HEK293T (cell line): ENCODE measurements at regions not wholly inside any gene's neighbourhood (a gene's known extent, or its start where the extent isn't known, plus 50 kb on each side); places are given as distances from the start of the nearest gene placed in this dataset.
"Not testable (repeated sequence)": the region's sequence is repeated elsewhere in the genome, so short reads cannot be mapped to it uniquely, and the experiment has no call there.

ENCODE experiments used
- CTCF ChIA-PET: fragments of 350-600 bp; formaldehyde crosslinking; extraction: SDS; loops from one replicate; lab custom pipeline; 2021; ENCODE audit warnings: antibody characterized with exemption, inconsistent platforms; lab: Yijun Ruan, JAX
- POLR2A ChIA-PET: fragments of 350-600 bp; formaldehyde crosslinking; extraction: SDS; loops from one replicate; lab custom pipeline; 2020; ENCODE audit warnings: antibody characterized with exemption, inconsistent platforms; lab: Yijun Ruan, JAX
- DNase-seq: peaks from one replicate; pipeline ENCODE4 v3.0.0; 2012; ENCODE audit warnings: mixed read lengths; ENCODE audit errors: extremely low spot score
- ARNT ChIP-seq: fragments of 450-650 bp; IDR thresholded peaks from 2 replicates; pipeline ENCODE4 v1.6.1; 2017; ENCODE audit warnings: mild to moderate bottlenecking
- BHLHE40 ChIP-seq: fragments of 450-650 bp; IDR thresholded peaks from 2 replicates; pipeline ENCODE4 v1.6.1; 2016; ENCODE audit warnings: mild to moderate bottlenecking, moderate library complexity, borderline replicate concordance
- CTBP1 ChIP-seq: fragments of 450-650 bp; IDR thresholded peaks from 2 replicates; pipeline ENCODE4 v1.6.1; 2016; ENCODE audit warnings: borderline replicate concordance
- ELF4 ChIP-seq: fragments of 450-650 bp; IDR thresholded peaks from 2 replicates; pipeline ENCODE4 v1.6.1; 2017; ENCODE audit warnings: antibody characterized with exemption
- FOXA1 ChIP-seq: fragments of 450-650 bp; IDR thresholded peaks from 2 replicates; pipeline ENCODE4 v1.6.1; 2016; ENCODE audit warnings: mild to moderate bottlenecking
- FOXK2 ChIP-seq: fragments of 450-650 bp; IDR thresholded peaks from 2 replicates; pipeline ENCODE4 v1.6.1; 2016; ENCODE audit warnings: mild to moderate bottlenecking
- FOXM1 ChIP-seq: fragments of 450-650 bp; IDR thresholded peaks from 2 replicates; pipeline ENCODE4 v1.6.1; 2017; ENCODE audit warnings: mild to moderate bottlenecking, borderline replicate concordance
- HDGF ChIP-seq: fragments of 450-650 bp; IDR thresholded peaks from 2 replicates; pipeline ENCODE4 v1.6.1; 2017; ENCODE audit warnings: antibody characterized with exemption, borderline replicate concordance
- L3MBTL2 ChIP-seq: fragments of 450-650 bp; conservative IDR thresholded peaks from 2 replicates; pipeline ENCODE4 v1.6.1; 2016; ENCODE audit warnings: mild to moderate bottlenecking
- LEF1 ChIP-seq: fragments of 450-650 bp; IDR thresholded peaks from 2 replicates; pipeline ENCODE4 v1.6.1; 2017; ENCODE audit warnings: mild to moderate bottlenecking, borderline replicate concordance
- NFRKB ChIP-seq: fragments of 450-650 bp; IDR thresholded peaks from 2 replicates; pipeline ENCODE4 v1.6.1; 2016; ENCODE audit warnings: mild to moderate bottlenecking, moderate library complexity
- PKNOX1 ChIP-seq: fragments of 450-650 bp; IDR thresholded peaks from 2 replicates; pipeline ENCODE4 v1.6.1; 2016
- SP1 ChIP-seq: fragments of 450-650 bp; IDR thresholded peaks from 2 replicates; pipeline ENCODE4 v1.6.1; 2017
- SUZ12 ChIP-seq: fragments of 450-650 bp; IDR thresholded peaks from 2 replicates; pipeline ENCODE4 v1.6.1; 2016; ENCODE audit warnings: mild to moderate bottlenecking
- TARDBP ChIP-seq: fragments of 450-650 bp; IDR thresholded peaks from 2 replicates; pipeline ENCODE4 v1.6.1; 2016
- ZNF384 ChIP-seq: fragments of 450-650 bp; IDR thresholded peaks from 2 replicates; pipeline ENCODE4 v1.6.1; 2016

GRCh38 chr11:106520146-106520912, 442.9 kb downstream of the AASDHPPT start:
- POLR2A ChIA-PET, result no interaction called here
- no peak for DNase-seq
- CTCF ChIA-PET, result no interaction called here
- no peak for TF ChIP-seq FOXK2
- no peak for TF ChIP-seq L3MBTL2
- TF ChIP-seq CTBP1, result no peak
- no peak for TF ChIP-seq FOXA1
- no peak for TF ChIP-seq FOXM1
- TF ChIP-seq ARNT, result no peak
- TF ChIP-seq SUZ12, result no peak
- TF ChIP-seq HDGF, result no peak
- no peak for TF ChIP-seq ELF4
- no peak for TF ChIP-seq ZNF384
- TF ChIP-seq TARDBP, result no peak
- no peak for TF ChIP-seq PKNOX1
- TF ChIP-seq BHLHE40, result no peak
- no peak for TF ChIP-seq SP1
- TF ChIP-seq LEF1, result no peak
- no peak for TF ChIP-seq NFRKB

GRCh38 chr11:106520920-106521319, 443.5 kb downstream of the AASDHPPT start:
- TF ChIP-seq ARNT (no peak), FOXA1 (no peak), SP1 (no peak), ZNF384 (no peak), CTBP1 (no peak), ELF4 (no peak), TARDBP (no peak), LEF1 (no peak), FOXM1 (no peak), L3MBTL2 (no peak), SUZ12 (no peak), PKNOX1 (no peak), FOXK2 (no peak), BHLHE40 (no peak), NFRKB (no peak), HDGF (no peak)
- DNase-seq, result no peak
- POLR2A ChIA-PET, result no interaction called here
- CTCF ChIA-PET, result no interaction called here

GRCh38 chr11:106523171-106523570, 445.7 kb downstream of the AASDHPPT start:
- no peak for DNase-seq
- ChIA-PET CTCF (no interaction called here), POLR2A (no interaction called here)
- TF ChIP-seq NFRKB, result no peak
- TF ChIP-seq FOXK2, result no peak
- no peak for TF ChIP-seq L3MBTL2
- TF ChIP-seq ZNF384, result no peak
- no peak for TF ChIP-seq PKNOX1
- TF ChIP-seq HDGF, result no peak
- TF ChIP-seq CTBP1, result no peak
- no peak for TF ChIP-seq LEF1
- no peak for TF ChIP-seq ELF4

GRCh38 chr11:106523921-106524320, 446.5 kb downstream of the AASDHPPT start:
- DNase-seq, result no peak
- CTCF ChIA-PET, result no interaction called here
- TF ChIP-seq L3MBTL2, result no peak
- no peak for TF ChIP-seq ARNT
- no peak for TF ChIP-seq HDGF
- no peak for TF ChIP-seq SUZ12
- TF ChIP-seq BHLHE40, result no peak
- TF ChIP-seq FOXK2, result no peak
- no peak for TF ChIP-seq PKNOX1
- TF ChIP-seq ELF4, result no peak
- POLR2A ChIA-PET, result no interaction called here

GRCh38 chr11:106524436-106524835, 447.0 kb downstream of the AASDHPPT start:
- ChIA-PET POLR2A (no interaction called here), CTCF (no interaction called here)
- DNase-seq, result no peak
- TF ChIP-seq TARDBP (no peak), SP1 (no peak), PKNOX1 (no peak)

- DNase-seq, POLR2A ChIA-PET: not testable (repeated sequence)
- CTCF ChIA-PET, result interaction anchor here (0.6 kb wide), 1 partner anchor 116 kb away, joined by 3 read pairs; no protein-coding TSS in a partner anchor
Measured at GRCh38 chr11:106531648-106532047, 454.2 kb downstream of the AASDHPPT start.
